Upper lobe of right lung (tissue), 1 donor: ENCODE measurements at regions not wholly inside any gene's neighbourhood (a gene's known extent, or its start where the extent isn't known, plus 50 kb on each side); places are given as distances from the start of the nearest gene placed in this dataset.

ENCODE experiments used
- ATAC-seq: fragments of 200-7000 bp; cut with Tn5 transposase; one replicate; pipeline ENCODE4 v1.9.1; 2020; ENCODE audit warnings: mild to moderate bottlenecking, moderate library complexity
- DNase-seq: peaks from one replicate; pipeline ENCODE4 v3.0.0-alpha.2; 2020
- H3K27ac ChIP-seq: fragments of 200-600 bp; one replicate; pipeline ENCODE4 v1.8.0; 2022
- H3K27me3 ChIP-seq: fragments of 200-600 bp; one replicate; pipeline ENCODE4 v1.8.0; 2022; ENCODE audit warnings: mild to moderate bottlenecking
- H3K36me3 ChIP-seq: fragments of 200-600 bp; one replicate; pipeline ENCODE4 v1.8.0; 2022
- H3K4me1 ChIP-seq: fragments of 200-600 bp; one replicate; pipeline ENCODE4 v1.8.0; 2022
- H3K4me3 ChIP-seq: fragments of 200-600 bp; one replicate; pipeline ENCODE4 v1.8.0; 2022; ENCODE audit warnings: mild to moderate bottlenecking
- H3K9me3 ChIP-seq: fragments of 200-600 bp; one replicate; pipeline ENCODE4 v1.8.0; 2022
- intact Hi-C: fragments of 100-400 bp; cut with DNase I; formaldehyde crosslinking; loops from one replicate; pipeline ENCODE4 v1.11.0; 2022
- TF ChIP-seq, protein P1 (sequence below): fragments of 200-600 bp; IDR thresholded peaks from one replicate; pipeline ENCODE4 v1.8.0; 2022; ENCODE audit warnings: antibody characterized with exemption
- donor health status: DM: no; HTN: yes; CAD: no; lungs with severe emphysema.

DNA sequence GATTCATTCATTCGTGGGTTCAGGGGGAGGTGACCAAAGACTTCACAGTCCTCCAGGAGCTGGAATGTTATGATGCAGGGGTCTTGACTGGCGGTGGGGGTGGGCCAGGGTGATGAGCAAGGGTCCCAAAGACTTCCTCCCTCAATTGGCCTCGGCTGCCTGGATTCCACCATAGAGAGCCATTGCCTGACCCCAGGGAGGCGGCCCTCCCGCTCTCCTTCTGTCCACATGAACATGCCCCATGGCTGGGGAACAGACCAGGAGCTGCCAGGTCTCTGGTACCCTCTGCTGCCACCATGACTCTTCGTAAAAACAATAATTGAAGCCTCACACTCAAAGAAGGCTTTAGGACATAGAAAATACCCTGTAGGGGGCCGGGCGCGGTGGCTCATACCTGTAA, 102.5 kb upstream of the CASZ1 start:
- no peak overlapping the region for H3K27ac ChIP-seq
- H3K9me3 ChIP-seq: no peaks in the 10 kb centered on the region
- no peak overlapping the region for H3K4me3 ChIP-seq
- H3K4me1 ChIP-seq: peaks cover 10% of the 10 kb centered on the region
- H3K27me3 ChIP-seq: no peaks in the 10 kb centered on the region
- ATAC-seq: no peak
- no peaks in the 10 kb centered on the region for H3K36me3 ChIP-seq
- intact Hi-C loops: no loop called here
- no peak for DNase-seq
- TF ChIP-seq, protein P1, sequence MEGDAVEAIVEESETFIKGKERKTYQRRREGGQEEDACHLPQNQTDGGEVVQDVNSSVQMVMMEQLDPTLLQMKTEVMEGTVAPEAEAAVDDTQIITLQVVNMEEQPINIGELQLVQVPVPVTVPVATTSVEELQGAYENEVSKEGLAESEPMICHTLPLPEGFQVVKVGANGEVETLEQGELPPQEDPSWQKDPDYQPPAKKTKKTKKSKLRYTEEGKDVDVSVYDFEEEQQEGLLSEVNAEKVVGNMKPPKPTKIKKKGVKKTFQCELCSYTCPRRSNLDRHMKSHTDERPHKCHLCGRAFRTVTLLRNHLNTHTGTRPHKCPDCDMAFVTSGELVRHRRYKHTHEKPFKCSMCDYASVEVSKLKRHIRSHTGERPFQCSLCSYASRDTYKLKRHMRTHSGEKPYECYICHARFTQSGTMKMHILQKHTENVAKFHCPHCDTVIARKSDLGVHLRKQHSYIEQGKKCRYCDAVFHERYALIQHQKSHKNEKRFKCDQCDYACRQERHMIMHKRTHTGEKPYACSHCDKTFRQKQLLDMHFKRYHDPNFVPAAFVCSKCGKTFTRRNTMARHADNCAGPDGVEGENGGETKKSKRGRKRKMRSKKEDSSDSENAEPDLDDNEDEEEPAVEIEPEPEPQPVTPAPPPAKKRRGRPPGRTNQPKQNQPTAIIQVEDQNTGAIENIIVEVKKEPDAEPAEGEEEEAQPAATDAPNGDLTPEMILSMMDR: no peak

DNA sequence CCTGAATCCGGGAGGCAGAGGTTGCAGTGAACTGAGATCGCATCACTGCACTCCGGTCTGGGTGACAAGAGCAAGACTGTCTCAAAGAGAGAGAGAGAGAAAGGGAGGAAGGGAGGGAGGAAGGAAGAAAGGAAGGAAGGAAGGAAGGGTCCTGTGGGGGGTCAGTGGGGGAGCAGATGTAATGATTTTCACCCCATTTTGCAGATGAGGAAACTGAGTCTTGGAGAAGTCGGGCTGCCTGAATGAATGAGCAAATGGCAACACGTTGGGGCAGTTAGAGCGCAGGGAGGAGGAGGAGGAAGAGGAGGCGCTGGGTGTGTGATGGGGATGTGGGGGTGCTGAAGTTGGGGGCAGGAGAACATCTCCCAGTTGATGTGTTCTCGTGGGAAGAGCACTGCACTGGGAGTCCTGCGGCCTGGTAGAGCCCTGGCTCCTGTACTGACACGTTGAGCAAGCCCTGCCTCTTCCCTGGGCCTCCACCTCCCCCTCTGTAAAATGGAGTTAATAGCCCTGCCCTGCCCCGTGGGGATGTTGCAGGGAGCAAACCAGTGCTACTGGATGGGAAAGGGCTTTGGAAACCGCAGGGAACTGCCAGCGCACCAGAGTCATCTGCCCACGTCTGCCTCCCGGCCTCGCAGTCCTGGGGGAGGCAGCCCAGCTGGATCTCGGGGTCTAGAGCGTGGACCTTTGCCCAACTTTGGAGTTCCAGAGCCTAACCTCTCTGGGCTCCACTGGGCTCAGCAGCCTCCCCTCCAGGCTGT, 103.2 kb upstream of the CASZ1 start:
- DNase-seq (no peak), ATAC-seq (no peak)
- intact Hi-C loops: no loop called here
- H3K27me3 ChIP-seq: no peaks in the 10 kb centered on the region
- TF ChIP-seq, protein P1: no peak
- H3K27ac ChIP-seq: no peak overlapping the region
- H3K4me1 ChIP-seq: peaks cover 15% of the 10 kb centered on the region
- H3K4me3 ChIP-seq: no peak overlapping the region
- no peaks in the 10 kb centered on the region for H3K36me3 ChIP-seq
- H3K9me3 ChIP-seq: no peaks in the 10 kb centered on the region

DNA sequence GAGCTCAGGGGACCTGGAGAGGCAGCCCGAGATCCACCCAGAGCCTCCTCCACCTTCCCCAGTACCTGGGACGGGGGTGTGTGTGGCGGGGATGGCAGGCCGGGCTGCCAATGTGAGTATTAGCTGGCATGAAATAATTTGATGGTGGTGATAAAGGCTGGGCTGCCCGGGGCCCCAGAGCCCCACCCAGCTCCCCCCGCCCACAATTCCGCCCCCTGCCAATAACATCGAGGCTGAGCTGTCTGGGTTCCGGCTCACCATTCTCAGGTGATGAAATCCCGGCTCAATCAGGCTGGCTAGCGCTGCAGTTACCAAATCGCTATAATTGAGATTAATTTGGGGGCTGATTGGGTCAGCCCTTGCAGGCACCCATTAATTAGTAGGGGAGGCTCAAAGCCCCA, 103.8 kb upstream of the CASZ1 start:
- peak; percentile 9 for ATAC-seq
- Histone ChIP-seq H3K27me3 (no peaks in the 10 kb centered on the region), H3K4me3 (no peak overlapping the region), H3K4me1 (peaks cover 20% of the 10 kb centered on the region), H3K9me3 (no peaks in the 10 kb centered on the region), H3K36me3 (no peaks in the 10 kb centered on the region), H3K27ac (peak overlapping the region; percentile 67)
- intact Hi-C loops: no loop called here
- TF ChIP-seq, protein P1: no peak
- no peak for DNase-seq

DNA sequence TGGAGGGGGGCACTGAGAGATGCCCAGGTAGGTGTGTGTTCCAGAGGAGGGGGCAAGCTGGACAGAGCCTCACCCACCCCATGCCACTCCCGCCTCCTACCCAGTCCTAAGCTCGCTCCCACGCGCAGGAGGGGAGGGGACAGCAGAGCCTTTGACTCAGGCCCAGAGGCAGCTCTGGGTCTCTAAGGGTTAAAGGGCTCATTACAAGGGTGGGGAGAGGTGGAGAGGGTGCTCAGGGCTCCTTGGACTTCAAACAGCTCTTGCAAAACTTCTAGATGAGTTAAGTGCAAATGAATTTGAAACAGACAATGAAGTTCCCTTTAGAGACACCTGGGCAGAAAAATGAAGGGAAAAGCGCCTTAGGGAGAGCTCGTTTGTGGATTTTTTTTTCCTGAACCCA, 104.2 kb upstream of the CASZ1 start:
- Histone ChIP-seq H3K36me3 (no peaks in the 10 kb centered on the region), H3K27me3 (no peaks in the 10 kb centered on the region), H3K27ac (peak overlapping the region; percentile 67), H3K4me1 (peaks cover 24% of the 10 kb centered on the region), H3K4me3 (no peak overlapping the region), H3K9me3 (no peaks in the 10 kb centered on the region)
- ATAC-seq: peak; percentile 73
- TF ChIP-seq, protein P1: no peak
- DNase-seq: no peak
- intact Hi-C loops: no loop called here

DNA sequence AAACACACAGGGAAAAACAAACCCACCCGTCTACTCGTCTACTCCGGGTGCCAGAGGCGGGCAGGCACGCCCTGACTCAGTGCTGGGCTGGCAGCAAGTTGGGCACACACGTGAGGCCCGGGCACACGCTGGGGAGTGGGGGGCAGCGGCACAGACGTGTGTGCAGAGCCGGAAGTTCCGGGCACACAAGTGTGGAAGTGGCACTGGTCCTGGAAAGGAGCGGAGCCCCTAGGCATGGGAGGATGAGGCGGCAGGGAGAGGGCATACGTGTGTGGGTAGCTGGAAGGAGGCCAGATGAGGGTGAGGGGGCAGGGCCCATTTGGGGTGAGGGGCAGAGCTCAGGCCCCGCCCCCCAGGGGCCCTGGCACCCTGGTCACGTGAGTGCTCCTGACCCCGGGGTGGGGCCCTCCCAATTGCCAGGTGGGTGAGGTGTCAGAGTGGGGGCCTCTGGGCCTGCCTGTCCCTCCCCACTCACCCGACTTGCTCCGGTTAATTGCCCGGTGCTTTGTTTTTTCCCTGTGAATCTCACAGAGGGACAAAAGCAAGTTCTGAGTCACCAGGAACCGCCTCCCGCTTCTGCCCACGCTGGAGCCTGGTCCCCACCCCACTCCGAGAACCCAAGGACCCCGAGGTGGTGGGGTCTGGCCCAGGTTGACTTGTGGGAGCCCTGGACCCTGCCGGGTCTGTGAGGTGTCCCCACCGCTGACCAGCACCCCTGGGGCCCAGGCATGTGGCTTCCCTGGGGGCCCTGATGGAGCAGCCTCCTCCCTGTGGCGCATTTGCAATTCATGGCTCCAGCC, 104.8 kb upstream of the CASZ1 start:
- DNase-seq: peak; percentile 81
- TF ChIP-seq, protein P1: no peak
- peak; percentile 70 for ATAC-seq
- no peaks in the 10 kb centered on the region for H3K36me3 ChIP-seq
- intact Hi-C loops: no loop called here
- H3K27ac ChIP-seq: peak overlapping the region; percentile 67
- no peak overlapping the region for H3K4me3 ChIP-seq
- H3K9me3 ChIP-seq: no peaks in the 10 kb centered on the region
- no peaks in the 10 kb centered on the region for H3K27me3 ChIP-seq
- H3K4me1 ChIP-seq: peaks cover 24% of the 10 kb centered on the region
